ENCODE measurements at regions not wholly inside any gene's neighbourhood (a gene's known extent, or its start where the extent isn't known, plus 50 kb on each side); places are given as distances from the start of the nearest gene placed in this dataset.

DNA sequence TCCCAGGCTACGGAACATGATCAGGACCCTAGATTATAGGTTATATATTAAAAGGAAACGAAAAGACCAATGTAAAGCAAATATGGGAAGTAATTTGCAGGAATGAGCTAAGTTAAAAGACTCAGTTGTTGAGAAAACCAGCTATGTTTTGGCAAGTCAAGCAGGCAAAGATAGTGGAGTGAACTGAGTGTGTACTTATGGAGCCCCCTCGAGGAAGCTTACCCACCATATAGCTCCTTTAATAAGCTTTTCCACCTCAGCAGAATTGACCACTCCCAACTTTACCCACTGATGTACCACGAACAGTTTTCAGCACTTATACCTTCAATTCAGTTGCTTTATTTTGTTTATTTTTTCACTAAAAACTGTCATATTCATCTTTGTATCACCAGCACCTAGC is 57.3 kb upstream of the PJA2 start:
- no peak for DNase-seq (ENCODE audit: low spot score)
- no peak overlapping the region for H3K4me3 ChIP-seq (ENCODE audit: low read depth in 1 of 3, low read length in 3 of 3)
- H3K27me3 ChIP-seq (ENCODE audit: control insufficient read depth in 4 of 4, insufficient read depth in 4 of 4, low read length in 3 of 4) = no peaks in the 10 kb centered on the region
- TF ChIP-seq TAF1 (conservative IDR thresholded peaks at IDR 0.05) (no peak), CTCF (IDR thresholded peaks at IDR 0.05; ENCODE audit: low read depth, low read length, missing input control) (no peak), ATF3 (IDR thresholded peaks at IDR 0.05) (no peak), SP1 (IDR thresholded peaks at IDR 0.05) (no peak), GABPA (IDR thresholded peaks at IDR 0.05 in 1 of 2, conservative IDR thresholded peaks at IDR 0.05 in 1 of 2) (no peak), FOXA2 (IDR thresholded peaks at IDR 0.05) (no peak), MAX (IDR thresholded peaks at IDR 0.05) (no peak), RXRA (IDR thresholded peaks at IDR 0.05) (no peak)
- TF ChIP-seq, protein P1, sequence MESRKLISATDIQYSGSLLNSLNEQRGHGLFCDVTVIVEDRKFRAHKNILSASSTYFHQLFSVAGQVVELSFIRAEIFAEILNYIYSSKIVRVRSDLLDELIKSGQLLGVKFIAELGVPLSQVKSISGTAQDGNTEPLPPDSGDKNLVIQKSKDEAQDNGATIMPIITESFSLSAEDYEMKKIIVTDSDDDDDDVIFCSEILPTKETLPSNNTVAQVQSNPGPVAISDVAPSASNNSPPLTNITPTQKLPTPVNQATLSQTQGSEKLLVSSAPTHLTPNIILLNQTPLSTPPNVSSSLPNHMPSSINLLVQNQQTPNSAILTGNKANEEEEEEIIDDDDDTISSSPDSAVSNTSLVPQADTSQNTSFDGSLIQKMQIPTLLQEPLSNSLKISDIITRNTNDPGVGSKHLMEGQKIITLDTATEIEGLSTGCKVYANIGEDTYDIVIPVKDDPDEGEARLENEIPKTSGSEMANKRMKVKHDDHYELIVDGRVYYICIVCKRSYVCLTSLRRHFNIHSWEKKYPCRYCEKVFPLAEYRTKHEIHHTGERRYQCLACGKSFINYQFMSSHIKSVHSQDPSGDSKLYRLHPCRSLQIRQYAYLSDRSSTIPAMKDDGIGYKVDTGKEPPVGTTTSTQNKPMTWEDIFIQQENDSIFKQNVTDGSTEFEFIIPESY (IDR thresholded peaks at IDR 0.05) = no peak
- no peaks in the 10 kb centered on the region for H3K9me3 ChIP-seq (ENCODE audit: control insufficient read depth in 4 of 4, low read length in 3 of 4)
- no peak overlapping the region for H3K27ac ChIP-seq (ENCODE audit: low read depth in 1 of 2, low read length in 2 of 2)
- H3K9ac ChIP-seq (ENCODE audit: low read depth in 1 of 2, low read length in 2 of 2) = no peak overlapping the region
- H3K4me1 ChIP-seq (ENCODE audit: control insufficient read depth in 4 of 4, insufficient read depth in 4 of 4, low read length in 3 of 4) = peaks cover 0 to 4% (median 2%) of the 10 kb centered on the region in 4 donors
- H3K36me3 ChIP-seq (ENCODE audit: control insufficient read depth in 4 of 4, insufficient read depth in 3 of 4, low read depth in 1 of 4, low read length in 3 of 4) = no peaks in the 10 kb centered on the region
- 80% methylated on average over 4 of the region's 4 CpGs for WGBS
